ENCODE measurements at regions not wholly inside any gene's neighbourhood (a gene's known extent, or its start where the extent isn't known, plus 50 kb on each side); places are given as distances from the start of the nearest gene placed in this dataset.

DNA sequence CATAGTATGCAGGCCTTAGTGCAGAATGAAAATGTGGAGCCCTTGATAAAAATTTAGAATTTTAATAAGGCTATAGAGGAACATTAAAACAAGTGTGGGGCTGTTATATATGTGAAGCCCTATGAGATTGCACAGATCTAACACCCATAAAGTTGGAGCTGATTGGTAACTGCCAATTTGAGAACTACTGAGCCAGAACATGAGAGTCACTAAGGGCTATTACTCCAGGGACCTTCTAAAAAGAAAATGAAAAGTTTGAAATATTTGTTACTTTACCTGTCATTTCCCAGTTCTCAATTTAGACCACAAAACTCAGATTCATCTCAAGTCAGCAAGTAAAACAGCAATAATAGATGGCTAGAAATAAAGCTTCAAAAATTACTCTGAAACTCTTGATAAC lies 898.6 kb downstream of the TLE1 start:
- TF ChIP-seq, protein P1, sequence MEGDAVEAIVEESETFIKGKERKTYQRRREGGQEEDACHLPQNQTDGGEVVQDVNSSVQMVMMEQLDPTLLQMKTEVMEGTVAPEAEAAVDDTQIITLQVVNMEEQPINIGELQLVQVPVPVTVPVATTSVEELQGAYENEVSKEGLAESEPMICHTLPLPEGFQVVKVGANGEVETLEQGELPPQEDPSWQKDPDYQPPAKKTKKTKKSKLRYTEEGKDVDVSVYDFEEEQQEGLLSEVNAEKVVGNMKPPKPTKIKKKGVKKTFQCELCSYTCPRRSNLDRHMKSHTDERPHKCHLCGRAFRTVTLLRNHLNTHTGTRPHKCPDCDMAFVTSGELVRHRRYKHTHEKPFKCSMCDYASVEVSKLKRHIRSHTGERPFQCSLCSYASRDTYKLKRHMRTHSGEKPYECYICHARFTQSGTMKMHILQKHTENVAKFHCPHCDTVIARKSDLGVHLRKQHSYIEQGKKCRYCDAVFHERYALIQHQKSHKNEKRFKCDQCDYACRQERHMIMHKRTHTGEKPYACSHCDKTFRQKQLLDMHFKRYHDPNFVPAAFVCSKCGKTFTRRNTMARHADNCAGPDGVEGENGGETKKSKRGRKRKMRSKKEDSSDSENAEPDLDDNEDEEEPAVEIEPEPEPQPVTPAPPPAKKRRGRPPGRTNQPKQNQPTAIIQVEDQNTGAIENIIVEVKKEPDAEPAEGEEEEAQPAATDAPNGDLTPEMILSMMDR (IDR thresholded peaks at IDR 0.05) = no peak
- no peak for TF ChIP-seq POLR2A (IDR thresholded peaks at IDR 0.05)
